Lung (tissue), 11 donors: ENCODE measurements at regions not wholly inside any gene's neighbourhood (a gene's known extent, or its start where the extent isn't known, plus 50 kb on each side); places are given as distances from the start of the nearest gene placed in this dataset.
A peak's percentile ranks its signal among the peaks of the same experiment; 100 is the strongest.

Source experiments
- ATAC-seq: fragments of 200-7000 bp; cut with Tn5 transposase; one replicate; pipeline ENCODE4 v1.9.1; 2020; ENCODE audit warnings: moderate number of reproducible peaks; ENCODE audit not compliant: insufficient read depth, low FRiP score
- DNase-seq, 3 donors: peaks; one replicate each; pipeline ENCODE4 v3.0.0-alpha.2; 2013 to 2017
- H3K27ac ChIP-seq, 2 donors: one replicate each; pipeline ENCODE4 v1.5.1; 2013; ENCODE audit warnings: mild to moderate bottlenecking in 2 of 2, moderate library complexity in 2 of 2, control low read depth in 1 of 2, inconsistent platforms in 1 of 2, low read depth in 1 of 2, low read length in 1 of 2
- H3K27me3 ChIP-seq, 3 donors: one replicate each; pipeline ENCODE4 v1.5.1; 2013; ENCODE audit warnings: low read length in 2 of 3; ENCODE audit not compliant: control insufficient read depth in 3 of 3, insufficient read depth in 3 of 3
- H3K36me3 ChIP-seq, 4 donors: one replicate each; pipeline ENCODE4 v1.5.1; 2013; ENCODE audit warnings: low read length in 4 of 4, mild to moderate bottlenecking in 1 of 4, moderate library complexity in 1 of 4; ENCODE audit not compliant: control insufficient read depth in 4 of 4, insufficient read depth in 4 of 4
- H3K4me1 ChIP-seq, 5 donors: one replicate each; pipeline ENCODE4 v1.5.1; 2013; ENCODE audit warnings: low read length in 5 of 5, mild to moderate bottlenecking in 2 of 5, moderate library complexity in 1 of 5; ENCODE audit not compliant: control insufficient read depth in 5 of 5, insufficient read depth in 5 of 5
- H3K4me3 ChIP-seq: one replicate; pipeline ENCODE4 v1.5.1; 2013; ENCODE audit warnings: mild to moderate bottlenecking, control low read depth, moderate library complexity
- H3K9ac ChIP-seq, 2 donors: one replicate each; pipeline ENCODE4 v1.5.1; 2013; ENCODE audit warnings: low read length in 2 of 2, control low read depth in 1 of 2; ENCODE audit not compliant: insufficient read depth in 1 of 2
- H3K9me3 ChIP-seq, 4 donors: one replicate each; pipeline ENCODE4 v1.5.1; 2013; ENCODE audit warnings: low read length in 3 of 4, mild to moderate bottlenecking in 1 of 4, moderate library complexity in 1 of 4; ENCODE audit not compliant: control insufficient read depth in 4 of 4, insufficient read depth in 3 of 4
- WGBS, 2 donors: extraction: QIAGEN DNeasy Blood & Tissue Kit; methylation state at CpG; one replicate each; pipeline ENCODE4 v1.1.7; 2013; 5-methylcytosine and 5-hydroxymethylcytosine counted together
- TF ChIP-seq, protein P1 (sequence below): IDR thresholded peaks from 2 replicates; pipeline ENCODE4 v1.5.1; 2012; ENCODE audit warnings: mild to moderate bottlenecking; ENCODE audit errors: control extremely low read depth, extremely low read depth
- donor health status: control.
- donor health status: control.
- donor health status: Bipolar disorder and iron deficiency.
- donor health status: healthy.
- donor health status: DM: yes; HTN: yes; CAD: no.

DNA sequence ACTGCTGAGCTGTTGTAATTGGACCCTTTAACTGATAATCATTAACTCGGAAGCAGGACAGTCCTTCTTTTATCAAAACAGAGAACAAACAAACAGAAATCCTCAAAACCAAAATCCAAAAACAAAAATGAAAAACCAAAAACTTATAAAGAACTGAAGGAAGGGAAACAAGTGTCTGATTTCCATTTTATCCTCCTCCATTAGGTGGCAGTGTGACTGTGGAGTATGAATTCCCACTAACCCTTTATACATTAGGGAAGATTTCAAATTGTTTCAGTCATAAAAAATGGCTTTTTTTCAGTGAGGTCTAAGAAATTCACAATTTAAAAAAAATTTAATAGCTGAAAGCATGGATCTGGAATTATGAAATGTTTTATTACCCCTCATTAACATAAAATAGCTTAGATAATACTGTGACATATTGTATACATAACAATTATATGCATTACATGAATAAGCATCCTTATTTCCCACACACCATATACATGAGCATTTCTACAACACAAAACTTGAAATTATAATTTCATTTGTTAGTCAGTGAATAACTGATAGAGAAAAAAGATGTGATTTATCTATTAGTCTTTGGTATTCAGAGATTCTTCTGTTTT is 1074.3 kb upstream of the PCDH9 start:
- no peak overlapping the region for H3K4me3 ChIP-seq
- H3K9ac ChIP-seq: no peak overlapping the region
- TF ChIP-seq, protein P1, sequence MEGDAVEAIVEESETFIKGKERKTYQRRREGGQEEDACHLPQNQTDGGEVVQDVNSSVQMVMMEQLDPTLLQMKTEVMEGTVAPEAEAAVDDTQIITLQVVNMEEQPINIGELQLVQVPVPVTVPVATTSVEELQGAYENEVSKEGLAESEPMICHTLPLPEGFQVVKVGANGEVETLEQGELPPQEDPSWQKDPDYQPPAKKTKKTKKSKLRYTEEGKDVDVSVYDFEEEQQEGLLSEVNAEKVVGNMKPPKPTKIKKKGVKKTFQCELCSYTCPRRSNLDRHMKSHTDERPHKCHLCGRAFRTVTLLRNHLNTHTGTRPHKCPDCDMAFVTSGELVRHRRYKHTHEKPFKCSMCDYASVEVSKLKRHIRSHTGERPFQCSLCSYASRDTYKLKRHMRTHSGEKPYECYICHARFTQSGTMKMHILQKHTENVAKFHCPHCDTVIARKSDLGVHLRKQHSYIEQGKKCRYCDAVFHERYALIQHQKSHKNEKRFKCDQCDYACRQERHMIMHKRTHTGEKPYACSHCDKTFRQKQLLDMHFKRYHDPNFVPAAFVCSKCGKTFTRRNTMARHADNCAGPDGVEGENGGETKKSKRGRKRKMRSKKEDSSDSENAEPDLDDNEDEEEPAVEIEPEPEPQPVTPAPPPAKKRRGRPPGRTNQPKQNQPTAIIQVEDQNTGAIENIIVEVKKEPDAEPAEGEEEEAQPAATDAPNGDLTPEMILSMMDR: no peak
- H3K36me3 ChIP-seq: no peaks in the 10 kb centered on the region
- H3K4me1 ChIP-seq: no peaks in the 10 kb centered on the region
- H3K27me3 ChIP-seq: no peaks in the 10 kb centered on the region
- H3K9me3 ChIP-seq: no peaks in the 10 kb centered on the region
- 28 to 38% methylated on average over 1 of the region's 1 CpG for WGBS, 2 donors
- no peak overlapping the region for H3K27ac ChIP-seq
- DNase-seq (peak in 2 of 3 donors; percentile 49 to 60), ATAC-seq (no peak)

DNA sequence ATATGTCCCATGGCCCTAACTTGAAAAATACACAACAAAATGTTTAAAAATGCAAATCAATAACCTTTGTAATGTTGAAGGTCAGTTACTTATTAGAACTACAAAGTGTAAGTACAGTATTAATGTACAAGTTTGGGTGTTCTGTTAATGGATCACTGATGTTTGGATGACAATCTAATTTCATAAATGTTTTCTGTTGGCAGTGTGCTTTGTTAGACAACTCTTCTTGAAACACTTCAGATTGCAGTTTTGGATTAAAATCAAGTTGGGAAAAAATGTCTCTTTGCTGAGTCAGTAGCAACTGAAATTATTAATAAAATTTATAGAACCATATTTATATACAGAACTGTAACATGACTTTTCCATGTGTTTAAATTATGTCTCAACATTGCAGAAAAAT is 1063.5 kb upstream of the PCDH9 start:
- Histone ChIP-seq H3K4me1 (peaks cover 0 to 15% (median 0%) of the 10 kb centered on the region in 5 donors), H3K9me3 (no peaks in the 10 kb centered on the region), H3K9ac (no peak overlapping the region), H3K27ac (no peak overlapping the region), H3K36me3 (no peaks in the 10 kb centered on the region), H3K27me3 (no peaks in the 10 kb centered on the region), H3K4me3 (no peak overlapping the region)
- ATAC-seq (no peak), DNase-seq (peak in 2 of 3 donors; percentile 65 to 76)
- TF ChIP-seq, protein P1: no peak

- DNase-seq (peak; percentile 61 to 93 (median 87)), ATAC-seq (no peak)
- no peak overlapping the region for H3K4me3 ChIP-seq
- H3K9ac ChIP-seq: no peak overlapping the region
- H3K9me3 ChIP-seq: no peaks in the 10 kb centered on the region
- H3K27ac ChIP-seq: no peak overlapping the region
- WGBS, 2 donors: 66 to 85% methylated on average over 2 of the region's 2 CpGs
- H3K27me3 ChIP-seq: no peaks in the 10 kb centered on the region
- no peaks in the 10 kb centered on the region for H3K36me3 ChIP-seq
- TF ChIP-seq, protein P1: no peak
- H3K4me1 ChIP-seq: peaks cover 0 to 15% (median 0%) of the 10 kb centered on the region in 5 donors
Observed at GRCh38 chr13:68292601-68293000, 1062.5 kb upstream of the PCDH9 start.

GRCh38 chr13:68291595-68291994 is 1061.5 kb upstream of the PCDH9 start:
- H3K9me3 ChIP-seq: no peaks in the 10 kb centered on the region
- no peak overlapping the region for H3K4me3 ChIP-seq
- no peak for DNase-seq
- WGBS, 2 donors: 74 to 83% methylated on average over 4 of the region's 4 CpGs
- H3K27ac ChIP-seq: no peak overlapping the region
- no peaks in the 10 kb centered on the region for H3K27me3 ChIP-seq
- TF ChIP-seq, protein P1: no peak
- H3K36me3 ChIP-seq: no peaks in the 10 kb centered on the region
- H3K4me1 ChIP-seq: peaks cover 0 to 15% (median 0%) of the 10 kb centered on the region in 5 donors
- no peak for ATAC-seq
- H3K9ac ChIP-seq: no peak overlapping the region
